ENCODE measurements at regions not wholly inside any gene's neighbourhood (a gene's known extent, or its start where the extent isn't known, plus 50 kb on each side); places are given as distances from the start of the nearest gene placed in this dataset.

- TF ChIP-seq EP300 (IDR thresholded peaks at IDR 0.05; ENCODE audit: low read depth) (no peak), POLR2A (IDR thresholded peaks at IDR 0.05) (no peak)
- TF ChIP-seq, protein P1, sequence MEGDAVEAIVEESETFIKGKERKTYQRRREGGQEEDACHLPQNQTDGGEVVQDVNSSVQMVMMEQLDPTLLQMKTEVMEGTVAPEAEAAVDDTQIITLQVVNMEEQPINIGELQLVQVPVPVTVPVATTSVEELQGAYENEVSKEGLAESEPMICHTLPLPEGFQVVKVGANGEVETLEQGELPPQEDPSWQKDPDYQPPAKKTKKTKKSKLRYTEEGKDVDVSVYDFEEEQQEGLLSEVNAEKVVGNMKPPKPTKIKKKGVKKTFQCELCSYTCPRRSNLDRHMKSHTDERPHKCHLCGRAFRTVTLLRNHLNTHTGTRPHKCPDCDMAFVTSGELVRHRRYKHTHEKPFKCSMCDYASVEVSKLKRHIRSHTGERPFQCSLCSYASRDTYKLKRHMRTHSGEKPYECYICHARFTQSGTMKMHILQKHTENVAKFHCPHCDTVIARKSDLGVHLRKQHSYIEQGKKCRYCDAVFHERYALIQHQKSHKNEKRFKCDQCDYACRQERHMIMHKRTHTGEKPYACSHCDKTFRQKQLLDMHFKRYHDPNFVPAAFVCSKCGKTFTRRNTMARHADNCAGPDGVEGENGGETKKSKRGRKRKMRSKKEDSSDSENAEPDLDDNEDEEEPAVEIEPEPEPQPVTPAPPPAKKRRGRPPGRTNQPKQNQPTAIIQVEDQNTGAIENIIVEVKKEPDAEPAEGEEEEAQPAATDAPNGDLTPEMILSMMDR (IDR thresholded peaks at IDR 0.05): no peak
Observed at GRCh38 chr4:132124624-132124974, 1024.5 kb upstream of the PCDH10 start.
